ENCODE measurements at regions not wholly inside any gene's neighbourhood (a gene's known extent, or its start where the extent isn't known, plus 50 kb on each side); places are given as distances from the start of the nearest gene placed in this dataset.

DNA sequence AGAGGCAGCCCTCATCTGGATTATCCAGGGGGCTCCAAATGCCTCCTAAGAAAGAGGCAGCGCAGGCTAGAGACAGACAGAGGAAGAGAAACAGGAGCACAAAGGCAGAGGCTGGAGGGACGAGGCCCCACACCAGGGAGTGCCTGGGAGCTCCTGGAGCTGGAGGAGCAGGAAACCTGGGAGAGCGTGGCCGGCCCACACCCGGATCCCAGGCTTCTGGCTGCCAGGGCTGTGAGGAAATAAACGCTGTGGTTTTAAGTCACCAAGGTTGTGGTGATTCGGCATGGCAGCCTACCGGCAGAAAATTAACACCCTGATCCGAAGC is 165.5 kb downstream of the OLFM1 start:
- TF ChIP-seq CTCF (IDR thresholded peaks at IDR 0.05) (no peak), POLR2A (IDR thresholded peaks at IDR 0.05) (no peak)
- ATAC-seq = no peak
- H3K27me3 ChIP-seq = no peaks in the 10 kb centered on the region
- H3K4me3 ChIP-seq = no peak overlapping the region
- 44% methylated on average over 6 of the region's 9 CpGs for WGBS (ENCODE audit: insufficient coverage, low coverage, low lambda C conversion rate, missing lambda C conversion rate)
- no peaks in the 10 kb centered on the region for H3K36me3 ChIP-seq
- H3K4me1 ChIP-seq = no peaks in the 10 kb centered on the region
- DNase-seq = peak in 1 of 3 donors; percentile 42
- no peaks in the 10 kb centered on the region for H3K9me3 ChIP-seq
- intact Hi-C loops (cut with DNase I) = no loop called here
- no peak overlapping the region for H3K27ac ChIP-seq

GRCh38 chr9:135253305-135254004 is 166.0 kb downstream of the OLFM1 start:
- TF ChIP-seq CTCF (IDR thresholded peaks at IDR 0.05) = no peak
- TF ChIP-seq POLR2A (IDR thresholded peaks at IDR 0.05) = no peak
- Histone ChIP-seq H3K4me3 (no peak overlapping the region), H3K36me3 (no peaks in the 10 kb centered on the region), H3K27ac (no peak overlapping the region), H3K9me3 (no peaks in the 10 kb centered on the region), H3K4me1 (no peaks in the 10 kb centered on the region), H3K27me3 (no peaks in the 10 kb centered on the region)
- DNase-seq (peak in 2 of 3 donors; percentile 15 to 39), ATAC-seq (no peak)
- intact Hi-C loops (cut with DNase I) = no loop called here
- WGBS (ENCODE audit: insufficient coverage, low coverage, low lambda C conversion rate, missing lambda C conversion rate) = 20% methylated on average over 7 of the region's 31 CpGs

DNA sequence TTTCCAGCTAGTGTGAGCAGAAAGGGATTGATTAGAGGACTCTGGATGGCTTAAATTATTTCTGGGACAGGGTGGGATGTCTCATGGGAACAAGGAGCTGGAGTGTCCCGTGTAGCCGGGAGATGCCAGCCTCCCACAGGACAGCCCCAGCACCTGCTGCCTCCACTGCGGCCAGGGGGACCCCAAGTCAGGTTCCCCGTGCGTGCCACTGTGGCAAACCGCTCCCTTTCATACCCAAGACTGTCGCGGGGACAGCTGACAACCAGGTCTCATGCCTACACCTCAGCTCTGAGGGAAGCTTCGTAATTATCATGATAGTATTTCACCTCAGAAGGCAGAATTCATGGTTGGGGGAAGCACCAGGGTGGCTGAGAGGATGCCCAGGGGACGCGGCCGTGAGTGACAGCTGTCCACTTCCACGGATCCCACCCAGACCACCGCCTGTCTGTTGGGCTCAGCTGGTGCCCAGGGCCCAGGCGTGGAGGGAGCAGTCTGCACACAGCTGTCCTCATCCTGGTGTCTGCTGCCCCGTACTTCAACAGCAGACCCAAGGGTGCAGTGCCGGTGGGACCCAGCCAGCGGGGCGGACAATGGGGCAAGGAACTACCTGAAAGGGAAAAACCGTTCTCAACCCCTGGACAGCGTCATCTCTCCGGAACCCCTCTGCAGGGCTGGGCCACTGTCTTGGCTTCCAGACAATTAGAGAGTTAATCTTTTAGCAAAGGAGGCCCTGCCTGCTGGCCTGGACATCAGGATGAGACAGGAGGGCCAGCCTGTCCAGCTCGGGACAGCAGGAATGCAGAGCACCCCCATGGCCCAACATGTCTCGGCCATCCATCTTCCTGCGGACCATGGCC is 166.9 kb downstream of the OLFM1 start:
- WGBS (ENCODE audit: insufficient coverage, low coverage, low lambda C conversion rate, missing lambda C conversion rate) = 79% methylated on average over 17 of the region's 25 CpGs
- H3K4me1 ChIP-seq = no peaks in the 10 kb centered on the region
- no peak overlapping the region for H3K27ac ChIP-seq
- no peaks in the 10 kb centered on the region for H3K27me3 ChIP-seq
- no peaks in the 10 kb centered on the region for H3K36me3 ChIP-seq
- DNase-seq = peak in 2 of 3 donors; percentile 8 to 48
- intact Hi-C loops (cut with DNase I) = no loop called here
- no peaks in the 10 kb centered on the region for H3K9me3 ChIP-seq
- no peak for TF ChIP-seq POLR2A (IDR thresholded peaks at IDR 0.05)
- ATAC-seq = no peak
- no peak overlapping the region for H3K4me3 ChIP-seq

DNA sequence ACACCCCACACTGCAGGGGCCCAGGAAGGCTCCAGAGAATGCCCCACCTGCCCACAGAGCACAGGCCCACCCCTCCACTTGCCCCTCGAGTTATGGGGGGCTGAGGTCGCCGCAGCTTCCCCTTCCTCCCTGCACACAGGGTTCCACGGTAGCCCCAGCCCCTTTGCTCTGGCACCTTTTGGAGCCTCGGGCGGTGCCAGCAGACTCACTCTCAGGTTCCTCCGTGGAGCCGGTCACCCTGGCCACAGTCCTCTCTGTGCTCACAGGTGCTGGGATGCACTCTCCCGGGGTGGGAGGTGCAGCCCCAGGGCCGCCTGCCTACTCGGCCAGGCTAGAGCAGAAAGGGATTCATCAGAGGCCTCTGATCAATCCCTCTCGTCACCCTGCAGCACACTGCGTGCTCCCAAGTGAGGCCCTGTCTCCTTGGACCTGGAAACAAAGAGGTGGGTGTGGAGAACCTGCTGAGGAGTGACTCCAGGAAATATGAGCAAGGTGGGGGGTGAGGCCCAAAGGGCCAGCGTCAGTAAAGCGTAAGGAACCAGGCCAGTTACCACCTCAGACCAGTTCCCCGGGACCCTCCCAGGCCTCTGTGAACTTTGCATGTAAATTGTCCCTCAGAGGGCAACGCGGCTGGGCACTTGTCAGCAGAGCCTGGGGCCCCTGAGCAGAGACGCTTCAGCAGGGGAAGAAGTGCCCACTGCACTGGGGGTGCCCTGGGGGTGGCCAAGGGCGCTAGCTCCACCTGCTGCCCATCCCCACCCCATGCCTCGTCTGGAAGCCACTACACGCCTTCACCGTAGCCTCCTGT is 167.8 kb downstream of the OLFM1 start:
- H3K27ac ChIP-seq = no peak overlapping the region
- DNase-seq = peak in 2 of 3 donors; percentile 11 to 52
- WGBS (ENCODE audit: insufficient coverage, low coverage, low lambda C conversion rate, missing lambda C conversion rate) = 57% methylated on average over 8 of the region's 23 CpGs
- H3K4me1 ChIP-seq = no peaks in the 10 kb centered on the region
- TF ChIP-seq CTCF (IDR thresholded peaks at IDR 0.05) = no peak
- TF ChIP-seq POLR2A (IDR thresholded peaks at IDR 0.05) = no peak
- ATAC-seq = no peak
- no peak overlapping the region for H3K4me3 ChIP-seq
- H3K27me3 ChIP-seq = no peaks in the 10 kb centered on the region
- intact Hi-C loops (cut with DNase I) = no loop called here
- no peaks in the 10 kb centered on the region for H3K36me3 ChIP-seq
- H3K9me3 ChIP-seq = no peaks in the 10 kb centered on the region

Data from right lobe of liver (tissue), 6 donors.